ENCODE measurements at regions not wholly inside any gene's neighbourhood (a gene's known extent, or its start where the extent isn't known, plus 50 kb on each side); places are given as distances from the start of the nearest gene placed in this dataset.

DNA sequence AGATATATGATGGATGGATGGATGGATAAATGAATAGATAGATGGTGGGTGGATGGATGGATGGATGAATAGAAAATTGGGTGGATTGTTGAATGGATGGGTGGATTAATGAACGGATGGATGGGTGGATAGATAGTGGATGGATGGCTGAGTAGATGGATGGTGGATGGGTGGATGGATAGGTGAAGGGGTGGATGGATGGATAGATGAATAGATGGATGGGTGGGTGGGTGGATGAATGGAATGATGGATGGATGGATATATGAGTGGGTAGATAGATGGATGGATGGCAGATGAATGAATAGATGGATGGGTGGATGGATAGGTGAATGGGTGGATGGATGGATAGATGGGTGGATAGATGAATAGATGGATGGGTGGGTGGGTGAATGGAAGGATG lies 80.7 kb upstream of the NEDD9 start:
- TF ChIP-seq, protein P1, sequence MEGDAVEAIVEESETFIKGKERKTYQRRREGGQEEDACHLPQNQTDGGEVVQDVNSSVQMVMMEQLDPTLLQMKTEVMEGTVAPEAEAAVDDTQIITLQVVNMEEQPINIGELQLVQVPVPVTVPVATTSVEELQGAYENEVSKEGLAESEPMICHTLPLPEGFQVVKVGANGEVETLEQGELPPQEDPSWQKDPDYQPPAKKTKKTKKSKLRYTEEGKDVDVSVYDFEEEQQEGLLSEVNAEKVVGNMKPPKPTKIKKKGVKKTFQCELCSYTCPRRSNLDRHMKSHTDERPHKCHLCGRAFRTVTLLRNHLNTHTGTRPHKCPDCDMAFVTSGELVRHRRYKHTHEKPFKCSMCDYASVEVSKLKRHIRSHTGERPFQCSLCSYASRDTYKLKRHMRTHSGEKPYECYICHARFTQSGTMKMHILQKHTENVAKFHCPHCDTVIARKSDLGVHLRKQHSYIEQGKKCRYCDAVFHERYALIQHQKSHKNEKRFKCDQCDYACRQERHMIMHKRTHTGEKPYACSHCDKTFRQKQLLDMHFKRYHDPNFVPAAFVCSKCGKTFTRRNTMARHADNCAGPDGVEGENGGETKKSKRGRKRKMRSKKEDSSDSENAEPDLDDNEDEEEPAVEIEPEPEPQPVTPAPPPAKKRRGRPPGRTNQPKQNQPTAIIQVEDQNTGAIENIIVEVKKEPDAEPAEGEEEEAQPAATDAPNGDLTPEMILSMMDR (IDR thresholded peaks at IDR 0.05; ENCODE audit: low read length) = no peak
- no peak for TF ChIP-seq EZH2 (IDR thresholded peaks at IDR 0.05; ENCODE audit: borderline replicate concordance, low read length)
